HG03280 (cell line): ENCODE measurements at regions not wholly inside any gene's neighbourhood (a gene's known extent, or its start where the extent isn't known, plus 50 kb on each side); places are given as distances from the start of the nearest gene placed in this dataset.
"Not testable (repeated sequence)": the region's sequence is repeated elsewhere in the genome, so short reads cannot be mapped to it uniquely, and the experiment has no call there.

Experiments
- ATAC-seq: cut with Tn5 transposase; IDR thresholded peaks from one replicate; pipeline ENCODE4 v1.9.1; 2021; ENCODE audit warnings: mild to moderate bottlenecking, moderate library complexity; ENCODE audit not compliant: unreplicated experiment

DNA sequence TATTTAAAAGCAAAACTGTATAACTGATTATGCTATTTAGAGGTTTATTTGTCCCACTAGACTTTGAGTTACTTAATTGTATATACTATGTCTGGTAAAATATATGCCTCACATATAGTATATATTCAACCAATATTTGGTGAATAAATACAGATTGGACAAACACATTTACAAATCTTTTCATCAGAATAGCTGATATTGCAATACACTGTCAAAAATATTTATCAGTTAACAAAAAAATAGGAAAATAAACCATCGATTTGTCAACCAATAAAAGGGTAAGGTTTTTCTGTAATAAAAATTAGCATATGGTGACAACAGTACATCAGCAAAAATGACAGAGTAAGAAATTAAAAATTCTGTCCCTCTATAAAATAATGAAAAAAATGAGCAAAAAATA is 889.9 kb upstream of the INTU start:
- no peak for ATAC-seq

DNA sequence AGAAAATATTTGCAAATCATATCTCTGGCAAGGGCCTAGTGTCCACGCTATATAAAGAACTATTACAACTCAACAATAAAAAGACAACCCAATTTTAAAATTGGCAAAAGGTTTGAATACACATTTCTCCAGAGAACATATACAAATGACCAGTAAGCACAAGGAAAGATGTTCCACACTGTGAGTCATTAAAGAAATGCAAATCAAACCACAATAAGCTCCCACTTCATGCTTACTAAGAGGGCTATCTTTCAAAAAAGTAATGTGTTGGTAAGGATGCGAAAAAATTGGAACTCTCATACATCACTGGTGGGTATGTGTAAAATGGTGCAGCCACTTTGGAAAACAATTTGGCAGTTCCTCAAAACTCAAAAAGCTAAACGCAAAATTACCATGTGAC is 884.0 kb upstream of the INTU start:
- no peak for ATAC-seq

DNA sequence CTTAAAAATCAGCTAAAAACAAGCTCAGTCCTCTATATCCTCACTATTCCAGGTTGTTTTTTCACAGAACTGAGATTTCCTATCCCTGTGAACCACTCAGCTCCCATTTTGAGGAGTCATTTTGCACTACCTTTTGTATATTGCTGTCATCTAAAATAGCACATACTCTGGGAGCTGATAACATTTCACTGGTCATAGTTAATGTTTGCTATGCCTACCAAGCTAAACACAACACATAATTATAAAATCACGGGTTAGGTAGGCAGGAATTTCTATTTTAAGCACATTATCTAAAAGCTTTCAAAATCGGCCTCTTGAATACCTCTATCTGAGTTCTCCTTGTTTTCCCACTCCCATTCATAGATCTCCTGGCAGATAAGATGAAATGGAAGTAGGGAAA is 882.0 kb upstream of the INTU start:
- no peak for ATAC-seq

DNA sequence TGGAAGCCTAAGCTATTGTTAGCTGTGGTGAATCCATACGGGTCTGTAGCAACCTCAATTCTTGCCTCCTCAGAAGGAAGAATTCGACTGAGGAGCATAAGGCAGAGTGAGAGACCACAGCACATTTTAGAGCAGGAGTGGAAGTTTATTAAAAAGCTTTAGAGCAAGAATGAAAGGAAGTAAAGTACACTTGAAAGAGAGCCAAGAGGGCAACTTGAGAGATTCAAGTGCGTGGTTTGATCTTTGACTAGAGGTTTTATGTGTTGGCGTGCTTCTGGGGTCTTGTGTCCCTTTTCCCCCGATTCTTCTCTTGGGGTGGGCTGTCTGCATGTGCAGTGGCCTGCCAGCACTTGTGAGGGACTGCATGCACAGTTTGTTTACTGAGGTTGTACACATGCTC is 880.6 kb upstream of the INTU start:
- ATAC-seq = no peak

DNA sequence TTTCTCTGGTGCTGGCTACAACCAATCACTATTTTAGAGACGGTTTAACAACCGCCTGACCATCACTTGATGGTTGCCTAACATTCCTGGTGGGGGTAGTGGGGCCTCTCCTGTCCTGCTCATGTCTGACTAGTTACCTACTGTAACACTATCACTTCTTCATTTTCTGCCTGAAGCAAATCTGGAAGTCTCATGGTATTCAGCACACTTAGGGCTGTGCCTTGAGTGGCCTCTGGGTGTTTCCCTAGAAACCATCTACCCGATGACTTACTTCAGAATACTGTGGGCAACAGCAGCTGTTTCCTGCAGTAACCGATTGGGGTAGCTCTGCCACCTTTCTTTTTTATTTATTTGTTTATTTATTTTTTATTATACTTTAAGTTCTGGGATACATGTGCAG is 880.1 kb upstream of the INTU start:
- ATAC-seq = no peak

DNA sequence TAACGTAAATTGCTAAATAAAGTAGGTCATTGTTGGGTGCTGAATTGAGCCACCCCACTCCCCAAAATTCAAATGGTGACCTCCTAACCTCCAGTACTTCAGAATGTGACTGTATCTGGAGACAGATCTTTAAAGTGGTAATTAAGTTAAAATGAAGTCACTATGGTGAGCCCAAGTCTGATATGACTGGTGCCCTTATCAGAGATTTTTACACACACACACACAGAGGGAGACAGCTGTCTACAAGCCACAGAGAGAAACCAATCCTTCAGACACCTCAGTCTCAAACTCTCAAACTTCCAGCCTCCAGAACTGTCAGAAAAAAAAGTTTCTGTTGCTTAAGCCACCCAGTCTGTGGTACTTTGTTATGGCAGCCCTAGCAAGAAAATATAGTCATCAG is 879.2 kb upstream of the INTU start:
- no peak for ATAC-seq

DNA sequence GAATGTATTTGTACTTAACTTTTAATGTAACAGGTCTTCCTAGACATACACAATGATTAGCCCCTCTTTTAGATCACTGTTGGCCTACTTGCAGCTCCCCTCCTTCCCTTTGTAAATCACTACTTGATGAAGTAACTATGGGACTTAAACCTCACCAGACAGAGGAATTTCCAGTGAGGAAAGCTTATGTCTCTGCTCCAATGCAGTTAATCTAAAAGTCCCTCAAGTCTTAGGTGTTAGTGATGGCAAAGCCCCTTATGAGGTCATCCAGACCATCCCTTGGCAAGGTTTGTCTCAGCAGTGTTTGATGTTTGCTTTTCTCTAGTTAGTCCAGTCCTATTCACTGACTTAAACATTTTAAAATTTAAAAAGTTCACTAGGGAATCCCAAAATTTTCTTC is 877.3 kb upstream of the INTU start:
- no peak for ATAC-seq

DNA sequence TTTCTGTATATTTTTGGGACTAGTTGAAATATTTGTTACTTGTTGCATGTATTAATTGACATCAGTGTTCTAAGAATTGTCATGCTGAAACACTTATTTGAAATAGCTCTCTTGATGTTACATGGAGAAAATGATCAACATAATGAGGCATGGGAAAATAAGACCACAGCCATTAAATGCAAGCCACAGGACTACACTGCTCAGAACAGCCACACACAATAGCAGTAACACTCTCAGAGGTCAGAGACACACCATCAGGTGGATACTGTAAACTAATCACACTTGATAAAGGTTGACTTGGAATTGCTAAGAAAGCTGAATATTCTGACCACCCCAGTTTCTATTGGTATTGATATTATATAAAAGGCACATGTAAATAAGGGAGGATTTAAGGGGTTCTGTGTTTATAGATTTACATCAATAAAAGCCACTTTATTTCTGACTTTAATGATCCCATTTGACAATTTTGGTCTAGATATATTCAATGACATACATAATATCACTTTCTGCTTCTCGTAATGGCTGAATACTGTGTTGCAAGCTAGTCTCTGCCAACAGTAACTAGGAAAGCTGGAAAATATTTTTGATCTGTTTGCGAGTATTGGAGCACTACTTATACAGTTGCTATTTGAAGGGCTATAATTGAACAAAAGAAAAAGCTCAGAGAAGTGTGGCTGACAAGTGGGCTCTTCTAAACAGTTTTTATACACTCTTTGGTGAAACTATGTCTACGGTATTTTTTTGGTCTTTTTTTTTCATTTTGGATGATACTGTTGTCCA is 876.5 kb upstream of the INTU start:
- no peak for ATAC-seq

DNA sequence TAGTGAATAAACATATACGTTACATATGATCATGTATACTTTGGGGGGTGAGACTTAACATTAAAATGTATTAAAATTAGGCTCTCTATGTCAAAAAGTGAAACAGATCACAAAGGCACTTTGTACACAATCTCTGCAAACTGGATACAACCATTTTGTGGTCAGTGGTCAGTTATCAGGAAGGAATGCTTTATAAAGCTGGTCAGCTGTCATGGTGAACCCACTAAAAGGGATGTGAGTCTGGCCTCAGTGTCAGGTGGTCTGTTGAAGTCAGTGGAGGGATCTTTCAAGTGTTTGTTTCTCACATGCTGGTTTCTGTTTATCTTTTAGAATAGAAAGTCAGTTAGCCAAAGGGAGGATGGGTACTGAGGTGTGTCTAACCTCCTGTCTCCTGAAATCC is 875.5 kb upstream of the INTU start:
- no peak for ATAC-seq

DNA sequence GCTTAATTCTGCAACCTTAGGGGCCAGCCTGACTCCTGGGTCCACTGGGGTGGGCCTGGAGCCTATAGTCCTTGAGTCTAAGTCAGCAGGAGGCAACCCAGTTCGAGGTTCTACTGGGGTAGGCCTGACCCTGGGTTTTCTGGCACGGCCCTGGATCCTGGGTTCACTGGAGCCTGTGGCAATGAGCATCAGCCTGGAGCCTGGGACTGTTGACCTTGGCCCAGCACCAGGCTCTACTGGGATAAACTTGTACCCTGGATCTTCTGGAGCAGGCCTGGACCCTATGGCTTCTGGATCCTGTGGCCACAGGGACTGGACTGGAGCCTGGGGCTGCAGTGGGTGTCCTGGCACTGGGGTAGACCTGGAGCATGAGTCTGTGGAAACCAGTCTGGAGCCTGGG is 874.3 kb upstream of the INTU start:
- no peak for ATAC-seq

DNA sequence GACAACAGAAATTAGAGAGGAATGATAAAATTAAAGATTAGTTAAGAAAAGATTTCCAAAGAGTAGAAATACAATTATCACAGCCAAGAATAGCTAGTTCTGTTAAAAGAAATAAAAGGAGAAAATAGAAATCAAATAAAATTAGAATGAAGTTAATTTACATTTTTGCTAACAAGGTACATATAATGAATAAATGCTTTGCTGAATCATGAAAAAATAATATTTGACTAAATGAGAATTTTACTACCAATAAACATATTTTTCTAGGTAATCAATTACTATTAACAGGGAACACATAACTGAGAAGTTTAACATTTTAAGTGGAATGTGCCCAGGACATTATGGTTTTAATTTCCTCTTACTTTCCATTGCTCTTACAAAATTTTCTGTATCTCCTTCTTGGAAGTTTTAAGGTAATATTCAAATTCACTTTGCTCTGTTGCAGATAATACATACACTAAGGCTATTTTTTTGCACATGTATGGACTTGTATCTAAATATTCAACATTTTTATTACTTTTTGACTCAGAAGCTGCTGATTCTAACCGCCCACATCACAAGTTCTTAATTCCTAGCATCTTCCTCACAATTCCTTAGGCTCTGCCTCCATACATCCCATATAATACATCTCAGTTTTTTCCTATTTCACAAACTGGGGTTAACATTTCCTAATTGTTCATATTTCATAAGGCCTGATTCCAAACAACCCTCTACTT is 870.7 kb upstream of the INTU start:
- no peak for ATAC-seq

DNA sequence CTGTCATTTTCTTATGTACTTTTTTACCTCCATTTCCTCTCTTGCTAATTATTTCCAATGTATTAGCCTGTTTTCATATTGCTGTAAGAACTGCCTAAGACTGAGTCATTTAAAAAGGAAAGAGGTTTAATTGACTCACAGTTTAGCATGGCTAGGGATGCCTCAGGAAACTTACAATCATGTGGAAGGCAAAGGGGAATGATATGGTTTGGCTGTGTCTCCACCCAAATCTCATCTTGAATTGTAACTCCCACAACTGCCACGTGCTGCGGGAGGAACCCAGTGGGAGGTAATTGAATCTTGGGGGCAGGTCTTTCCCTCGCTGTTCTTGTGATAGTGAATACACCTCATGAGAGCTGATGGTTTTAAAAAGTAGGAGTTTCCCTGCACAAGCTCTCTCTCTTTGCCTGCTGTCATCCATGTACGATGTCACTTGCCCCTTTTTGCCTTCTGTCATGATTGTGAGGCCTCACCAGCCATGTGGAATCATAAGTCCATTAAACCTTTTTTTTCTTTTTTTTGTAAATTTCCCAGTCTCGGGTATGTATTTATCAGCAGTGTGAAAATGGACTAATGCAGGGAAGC is 870.0 kb upstream of the INTU start:
- no peak for ATAC-seq

DNA sequence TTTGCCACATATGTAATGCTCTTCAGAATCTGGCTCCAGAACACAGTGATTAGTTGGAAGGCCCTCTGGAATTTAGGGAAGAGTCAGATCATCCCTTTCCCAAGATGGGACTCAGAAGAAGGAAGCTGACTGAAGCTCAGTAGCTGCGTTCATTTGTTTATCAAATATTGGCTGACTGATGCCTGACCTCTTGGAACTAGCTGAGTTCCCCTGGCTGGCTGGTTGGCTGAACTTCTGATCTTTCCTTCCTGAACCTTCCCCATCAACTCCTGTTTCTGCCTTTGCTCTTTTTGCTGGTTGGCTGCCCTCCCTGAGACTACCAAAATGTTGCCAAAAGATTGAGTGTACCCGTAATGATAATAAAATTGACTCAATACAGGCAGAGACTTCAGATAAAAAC is 866.5 kb upstream of the INTU start:
- no peak for ATAC-seq

DNA sequence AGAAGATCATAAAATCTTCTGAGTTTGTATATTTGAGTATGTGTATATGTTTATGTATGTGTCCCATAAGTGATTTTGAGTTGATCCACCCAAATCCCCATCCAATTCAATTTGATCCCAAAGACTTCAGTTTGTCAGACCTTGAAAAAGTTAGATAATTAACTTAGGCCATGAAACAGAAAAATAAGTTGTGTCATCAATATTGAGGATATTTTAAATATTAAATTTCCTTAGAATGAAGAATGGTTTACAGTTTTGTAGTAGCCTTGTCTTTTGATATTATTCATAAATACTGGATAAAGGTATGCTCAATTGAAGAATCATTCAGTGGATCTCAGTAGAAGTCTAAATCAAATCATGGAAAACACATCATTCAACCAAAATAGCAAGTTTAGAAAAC is 864.4 kb upstream of the INTU start:
- ATAC-seq = no peak

DNA sequence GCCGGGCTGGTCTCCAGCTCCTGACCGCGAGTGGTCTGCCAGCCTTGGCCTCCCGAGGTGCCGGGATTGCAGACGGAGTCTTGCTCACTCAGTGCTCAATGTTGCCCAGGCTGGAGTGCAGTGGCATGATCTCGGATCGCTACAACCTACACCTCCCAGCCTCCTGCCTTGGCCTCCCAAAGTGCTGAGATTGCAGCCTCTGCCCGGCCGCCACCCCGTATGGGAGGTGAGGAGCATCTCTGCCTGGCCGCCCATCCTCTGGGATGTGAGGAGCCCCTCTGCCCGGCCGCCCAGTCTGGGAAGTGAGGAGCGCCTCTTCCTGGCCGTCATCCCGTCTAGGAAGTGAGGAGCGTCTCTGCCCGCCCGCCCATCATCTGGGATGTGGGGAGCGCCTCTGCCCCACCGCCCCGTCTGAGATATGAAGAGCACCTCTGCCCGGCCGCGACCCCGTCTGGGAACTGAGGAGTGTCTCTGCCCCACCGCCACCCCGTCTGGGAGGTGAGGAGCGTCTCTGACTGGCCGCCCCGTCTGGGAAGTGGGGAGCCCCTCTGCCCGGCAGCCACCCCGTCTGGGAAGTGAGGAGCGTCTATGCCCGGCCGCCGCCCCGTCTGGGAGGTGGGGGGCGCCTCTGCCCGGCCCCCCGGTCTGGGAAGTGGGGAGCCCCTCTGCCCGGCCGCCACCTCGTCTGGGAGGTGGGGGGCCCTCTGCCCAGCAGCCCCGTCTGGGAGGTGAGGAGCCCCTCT is 861.8 kb upstream of the INTU start:
- ATAC-seq = not testable (repeated sequence)

DNA sequence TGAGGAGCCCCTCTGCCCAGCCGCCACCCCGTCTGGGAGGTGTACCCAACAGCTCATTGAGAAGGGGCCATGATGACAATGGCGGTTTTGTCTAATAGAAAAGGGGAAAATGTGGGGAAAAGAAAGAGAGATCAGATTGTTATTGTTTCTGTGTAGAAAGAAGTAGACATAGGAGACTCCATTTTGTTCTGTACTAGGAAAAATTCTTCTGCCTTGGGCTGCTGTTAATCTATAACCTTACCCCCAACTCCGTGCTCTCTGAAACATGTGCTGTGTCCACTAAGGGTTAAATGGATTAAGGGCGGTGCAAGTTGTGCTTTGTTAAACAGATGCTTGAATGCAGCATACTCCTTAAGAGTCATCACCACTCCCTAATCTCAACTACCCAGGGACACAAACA is 861.1 kb upstream of the INTU start:
- not testable (repeated sequence) for ATAC-seq

DNA sequence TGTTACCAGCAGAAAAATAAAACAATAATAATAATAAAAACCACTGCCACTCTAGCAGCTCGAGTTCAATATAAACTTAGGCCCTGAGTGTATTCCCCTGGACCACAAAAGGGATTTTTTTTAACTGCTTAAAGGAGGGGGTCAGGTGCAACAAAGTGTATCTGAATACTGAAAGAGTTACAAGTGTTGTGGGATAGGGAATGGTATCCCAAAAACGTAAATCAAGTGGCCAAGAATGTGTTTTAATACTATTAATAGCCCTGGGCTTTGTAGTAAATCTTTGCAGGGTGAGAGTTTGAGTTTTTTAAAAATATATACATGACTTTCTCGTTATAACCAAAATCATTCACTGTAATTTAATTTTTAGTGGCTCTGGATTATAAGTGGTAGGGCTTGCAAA is 860.1 kb upstream of the INTU start:
- ATAC-seq = no peak

DNA sequence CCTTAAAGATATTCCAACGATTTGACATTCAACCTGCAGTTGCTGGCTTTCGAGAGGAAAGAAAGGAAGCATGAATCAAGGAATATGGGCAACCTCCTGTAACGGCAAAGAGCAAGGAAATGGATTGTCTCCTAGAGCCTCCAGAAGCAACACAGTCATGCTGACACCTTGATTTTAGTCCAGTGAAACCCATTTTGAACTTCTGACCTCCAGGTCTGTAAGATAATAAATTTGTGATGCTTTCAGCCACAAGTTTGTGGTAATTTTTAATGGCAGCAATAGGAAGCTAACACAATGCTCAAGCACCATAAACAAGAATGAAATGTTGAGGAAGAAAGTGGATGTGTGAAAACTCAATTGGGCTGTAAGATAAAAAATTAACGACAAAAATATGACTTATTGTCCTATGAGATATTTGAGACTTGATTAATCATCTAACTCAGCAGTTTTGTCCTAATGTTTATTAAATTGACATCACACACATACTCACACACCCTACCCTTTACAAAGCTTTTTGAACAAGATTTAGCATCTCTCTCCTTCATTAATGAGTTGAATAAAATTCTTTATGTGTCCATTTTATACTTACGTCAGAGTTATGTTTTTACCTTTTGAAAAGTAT is 857.2 kb upstream of the INTU start:
- ATAC-seq = no peak

DNA sequence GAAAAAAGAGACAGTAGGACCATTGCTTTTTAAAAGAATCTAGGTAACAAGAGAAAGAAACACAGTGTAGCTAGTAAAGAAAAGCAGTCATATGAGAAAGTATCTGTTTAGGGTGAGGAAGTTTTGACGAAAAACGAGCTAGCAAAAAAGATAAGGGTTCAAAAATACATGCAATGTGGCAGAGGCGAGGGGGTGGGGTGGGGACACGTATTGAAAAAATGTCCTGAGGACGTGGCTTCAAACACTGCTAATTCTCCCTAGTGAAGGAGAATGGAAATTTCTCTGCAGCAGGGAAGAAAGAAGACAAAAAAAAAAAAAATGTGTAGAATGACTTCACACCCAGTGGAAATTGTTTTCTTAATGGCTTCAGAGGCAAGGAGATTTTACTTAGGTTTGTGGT is 856.4 kb upstream of the INTU start:
- ATAC-seq = no peak

DNA sequence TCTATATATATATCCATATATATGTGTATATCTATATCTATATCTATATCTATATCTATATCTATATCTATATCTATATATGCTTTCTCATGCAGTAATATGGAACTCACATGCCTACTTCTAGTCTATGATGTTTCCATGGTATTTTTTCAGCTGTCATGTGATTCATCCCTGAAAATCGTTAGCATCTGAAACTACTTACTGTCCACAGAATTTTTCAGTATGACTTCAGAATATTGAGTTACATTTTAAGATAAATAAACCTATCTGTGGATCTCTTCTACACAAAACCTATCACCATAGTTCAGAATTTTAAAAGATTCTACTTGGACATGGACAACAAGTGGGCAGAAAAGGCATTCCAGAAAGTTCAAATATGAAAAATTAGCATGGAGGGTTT is 855.1 kb upstream of the INTU start:
- no peak for ATAC-seq

DNA sequence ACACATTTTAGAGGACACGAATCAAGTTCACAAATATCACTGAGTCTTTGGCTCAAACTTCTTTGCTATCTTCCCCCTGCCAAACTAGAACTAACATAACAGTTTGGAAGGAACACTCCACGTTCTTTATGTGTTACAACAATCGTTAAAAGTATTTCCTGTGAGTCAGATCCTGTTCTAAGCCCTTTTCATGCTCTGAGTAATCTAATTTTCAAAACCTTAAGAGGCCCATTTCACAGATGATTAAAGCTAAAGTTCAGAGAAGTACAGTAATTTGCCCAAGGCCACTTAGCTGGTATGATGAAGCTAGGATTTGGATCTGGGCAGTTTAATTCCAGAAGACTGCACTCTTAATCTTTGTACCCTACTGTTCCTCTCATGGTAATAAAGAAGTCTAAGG is 854.4 kb upstream of the INTU start:
- no peak for ATAC-seq
